AG20443 (cell line): ENCODE measurements at regions not wholly inside any gene's neighbourhood (a gene's known extent, or its start where the extent isn't known, plus 50 kb on each side); places are given as distances from the start of the nearest gene placed in this dataset.

Source experiments
- DNase-seq: peaks from one replicate; pipeline ENCODE4 v3.0.0; 2012; ENCODE audit warnings: low spot score, mixed read lengths

- DNase-seq, result no peak
Observed at GRCh38 chr20:17109307-17109706, 117.5 kb upstream of the PCSK2 start.

- no peak for DNase-seq
Observed at GRCh38 chr20:17128206-17128605, 98.6 kb upstream of the PCSK2 start.

- no peak for DNase-seq
Observed at GRCh38 chr20:17129089-17129488, 97.8 kb upstream of the PCSK2 start.

- no peak for DNase-seq
Observed at GRCh38 chr20:17137692-17138091, 89.1 kb upstream of the PCSK2 start.

GRCh38 chr20:17138237-17138636 lies 88.6 kb upstream of the PCSK2 start:
- DNase-seq, result no peak

- no peak for DNase-seq
Observed at GRCh38 chr20:17140894-17141293, 85.9 kb upstream of the PCSK2 start.

GRCh38 chr20:17141568-17141967 lies 85.3 kb upstream of the PCSK2 start:
- DNase-seq, result no peak

- no peak for DNase-seq
Observed at GRCh38 chr20:17142666-17143065, 84.2 kb upstream of the PCSK2 start.

GRCh38 chr20:17150858-17151257 lies 76.0 kb upstream of the PCSK2 start:
- DNase-seq, result no peak

GRCh38 chr20:17155401-17155800 lies 71.4 kb upstream of the PCSK2 start:
- no peak for DNase-seq

GRCh38 chr20:17158701-17159100 lies 68.1 kb upstream of the PCSK2 start:
- DNase-seq, result no peak

GRCh38 chr20:17161673-17162481 lies 65.0 kb upstream of the PCSK2 start:
- DNase-seq, result no peak

- no peak for DNase-seq
Observed at GRCh38 chr20:17168026-17168612, 58.7 kb upstream of the PCSK2 start.

GRCh38 chr20:17169585-17170136 lies 57.2 kb upstream of the PCSK2 start:
- DNase-seq, result no peak

GRCh38 chr20:17171746-17172280 lies 55.0 kb upstream of the PCSK2 start:
- no peak for DNase-seq

- DNase-seq, result no peak
Observed at GRCh38 chr20:17172836-17173516, 53.9 kb upstream of the PCSK2 start.
